HG03139 (cell line): ENCODE measurements at regions not wholly inside any gene's neighbourhood (a gene's known extent, or its start where the extent isn't known, plus 50 kb on each side); places are given as distances from the start of the nearest gene placed in this dataset.
"Not testable (repeated sequence)": the region's sequence is repeated elsewhere in the genome, so short reads cannot be mapped to it uniquely, and the experiment has no call there.

ENCODE experiments used
- ATAC-seq: cut with Tn5 transposase; IDR thresholded peaks from one replicate; pipeline ENCODE4 v1.9.1; 2021; ENCODE audit not compliant: unreplicated experiment

DNA sequence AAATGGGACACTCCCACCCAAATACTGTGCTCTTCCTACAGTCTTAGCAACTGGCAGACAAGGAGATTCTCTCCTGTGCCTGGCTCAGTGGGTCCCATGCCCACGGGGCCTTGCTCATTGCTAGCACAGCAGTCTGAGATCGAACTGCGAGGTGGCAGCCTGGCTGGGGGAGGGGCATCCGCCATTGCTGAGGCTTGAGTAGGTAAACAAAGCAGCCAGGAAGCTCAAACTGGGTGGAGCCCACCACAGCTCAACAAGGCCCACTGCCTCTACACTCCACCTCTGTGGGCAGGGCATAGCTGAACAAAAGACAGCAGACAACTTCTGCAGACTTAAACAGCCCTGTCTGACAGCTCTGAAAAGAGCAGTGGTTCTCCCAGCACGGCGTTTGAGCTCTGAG is 174.8 kb downstream of the COL12A1 start:
- ATAC-seq, result not testable (repeated sequence)

- ATAC-seq, result no peak
Observed at GRCh38 chr6:75029333-75029732, 176.5 kb downstream of the COL12A1 start.

- ATAC-seq, result no peak
Observed at GRCh38 chr6:75025371-75025770, 180.5 kb downstream of the COL12A1 start.

DNA sequence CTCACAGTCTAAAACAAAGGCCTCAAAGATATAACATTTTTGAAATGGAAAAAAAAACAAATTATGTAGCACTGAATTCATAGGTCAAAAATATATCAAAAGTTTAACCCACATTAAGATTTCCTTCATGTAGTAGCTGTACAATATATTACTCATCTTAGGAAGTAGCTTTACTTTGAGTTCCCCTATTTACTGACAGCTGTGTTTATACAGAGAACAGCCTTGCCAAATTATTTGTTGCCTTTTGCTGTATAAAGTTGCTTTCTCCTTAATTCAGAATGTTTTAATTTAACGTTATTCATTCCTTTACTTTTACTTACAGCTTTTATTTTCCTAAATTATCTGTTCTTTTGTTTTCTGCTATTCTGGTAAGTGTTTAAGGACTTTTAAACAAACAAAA is 181.0 kb downstream of the COL12A1 start:
- ATAC-seq, result no peak

DNA sequence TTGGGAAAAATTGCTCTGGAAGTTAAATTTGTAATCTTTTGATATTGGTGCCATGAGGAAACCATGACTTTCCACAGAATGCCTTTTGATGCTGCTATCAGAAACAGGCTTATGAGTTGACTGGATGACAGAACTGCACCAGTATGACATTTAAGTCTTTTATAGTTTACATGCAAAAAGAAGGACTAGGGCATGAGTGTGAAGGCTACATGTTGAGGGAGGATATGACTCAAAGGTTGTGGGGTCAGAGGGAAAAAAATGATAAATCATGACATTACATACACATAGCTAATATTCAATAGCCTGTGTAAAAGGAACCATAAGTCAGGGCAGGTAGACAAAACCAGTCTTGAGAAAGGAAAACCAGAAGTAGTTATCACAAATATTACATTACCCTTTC is 182.2 kb downstream of the COL12A1 start:
- no peak for ATAC-seq

- ATAC-seq, result no peak
Observed at GRCh38 chr6:75020971-75021370, 184.9 kb downstream of the COL12A1 start.

GRCh38 chr6:75020376-75020775 is 185.5 kb downstream of the COL12A1 start:
- no peak for ATAC-seq

GRCh38 chr6:75012018-75012417 is 193.8 kb downstream of the COL12A1 start:
- ATAC-seq, result no peak

DNA sequence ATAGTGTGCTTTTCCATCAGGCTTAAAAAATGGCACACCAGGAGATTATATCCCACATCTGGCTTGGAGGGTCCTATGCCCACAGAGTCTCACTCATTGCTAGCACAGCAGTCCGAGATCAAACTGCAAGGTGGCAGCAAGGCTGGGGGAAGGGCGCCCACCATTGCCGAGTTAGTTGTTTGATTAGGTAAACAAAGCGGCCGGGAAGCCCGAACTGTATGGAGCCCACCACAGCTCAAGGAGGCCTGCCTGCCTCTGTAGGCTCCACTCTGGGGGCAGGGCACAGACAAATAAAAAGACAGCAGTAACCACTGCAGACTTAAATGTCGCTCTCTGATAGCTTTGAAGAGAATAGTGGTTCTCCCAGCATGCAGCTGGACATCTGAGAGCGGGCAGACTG is 201.9 kb downstream of the COL12A1 start:
- ATAC-seq, result not testable (repeated sequence)

DNA sequence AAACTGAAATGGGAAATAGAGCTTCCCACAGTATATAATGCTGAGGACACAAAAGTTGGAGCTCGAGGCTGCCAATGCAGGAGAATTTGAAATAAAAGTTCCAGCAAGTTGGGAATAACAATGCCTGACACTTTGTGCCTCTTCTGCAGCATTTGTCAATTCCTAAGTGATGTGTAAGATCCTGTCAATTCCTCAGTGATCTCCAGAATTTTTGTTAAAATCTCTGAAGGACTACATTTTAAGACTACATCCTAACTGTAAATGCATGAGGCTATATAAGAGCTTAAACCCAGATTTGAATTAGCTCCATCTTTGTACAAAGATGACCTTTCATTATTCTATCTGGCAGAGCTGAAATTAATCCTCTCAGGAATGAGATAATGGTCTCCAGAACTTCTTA is 208.2 kb downstream of the COL12A1 start:
- no peak for ATAC-seq

DNA sequence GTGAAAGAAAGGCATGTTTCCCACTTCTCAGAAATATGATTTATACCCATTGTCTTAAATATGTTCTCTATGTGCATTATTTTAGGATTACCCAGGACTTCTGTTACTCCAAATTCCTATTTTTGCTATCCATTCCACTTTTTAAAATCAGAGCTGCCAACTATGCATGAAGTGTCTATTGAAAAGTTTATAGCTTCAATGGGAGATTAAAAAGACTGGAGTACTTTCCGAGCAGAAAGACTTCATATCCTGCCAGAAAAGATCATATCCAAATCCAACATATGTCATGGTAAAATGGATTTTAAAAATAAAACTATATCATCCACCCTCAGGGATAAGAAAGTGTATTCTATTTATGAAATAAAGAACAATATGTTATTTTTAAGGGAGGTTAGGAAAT is 212.7 kb downstream of the COL12A1 start:
- ATAC-seq, result no peak

- no peak for ATAC-seq
Observed at GRCh38 chr6:74991573-74992332, 214.1 kb downstream of the COL12A1 start.

DNA sequence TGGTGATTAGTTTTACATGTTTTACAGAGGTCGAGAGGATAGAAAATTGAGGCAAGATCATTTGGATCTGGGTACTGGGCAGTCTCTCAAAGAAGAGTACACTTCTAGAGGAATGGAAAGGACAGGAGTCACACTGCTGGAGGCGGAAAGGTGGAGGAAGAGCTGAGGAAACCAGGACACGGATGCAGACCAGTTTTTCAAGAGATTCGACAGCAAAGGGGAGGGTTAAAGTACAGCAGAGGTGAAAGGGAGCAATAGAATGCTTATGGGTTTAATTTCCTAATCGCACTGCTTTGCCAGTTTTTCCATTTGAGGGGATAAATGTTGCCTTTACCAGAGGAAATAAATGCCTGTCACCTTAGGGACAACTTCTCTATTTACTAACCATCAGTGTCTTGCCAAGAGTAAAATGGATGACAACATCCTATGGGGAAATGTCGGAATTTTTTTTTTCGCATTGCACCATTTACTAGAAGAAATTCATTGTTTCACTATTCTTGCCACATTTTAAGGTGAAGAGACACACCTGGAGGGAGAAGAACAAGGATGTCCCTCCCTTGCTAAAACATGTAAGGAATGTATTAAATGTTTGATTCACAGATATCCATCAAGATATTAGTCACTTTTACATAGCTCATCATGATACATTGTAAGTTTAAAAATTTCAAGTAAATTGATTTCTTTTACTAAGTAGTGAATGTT is 226.6 kb downstream of the COL12A1 start:
- ATAC-seq, result no peak

DNA sequence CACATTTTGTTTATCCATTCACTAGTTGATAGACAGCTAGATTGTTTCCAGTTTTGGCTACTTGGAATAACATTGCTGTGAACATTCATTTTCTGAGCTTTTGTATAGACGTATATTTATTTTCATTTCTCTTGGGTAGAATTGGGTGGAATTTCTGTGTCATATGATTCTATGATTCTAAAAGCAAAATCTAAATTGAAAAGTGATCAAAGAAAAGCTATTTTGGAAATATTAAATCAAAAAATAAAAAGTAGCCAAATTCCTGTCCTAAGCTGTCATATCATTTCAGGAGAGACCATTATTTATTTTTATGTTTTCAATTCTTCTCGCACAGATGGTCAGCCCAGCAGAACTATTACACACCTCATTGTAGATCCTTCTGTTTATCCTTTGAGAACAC is 229.2 kb downstream of the COL12A1 start:
- no peak for ATAC-seq

DNA sequence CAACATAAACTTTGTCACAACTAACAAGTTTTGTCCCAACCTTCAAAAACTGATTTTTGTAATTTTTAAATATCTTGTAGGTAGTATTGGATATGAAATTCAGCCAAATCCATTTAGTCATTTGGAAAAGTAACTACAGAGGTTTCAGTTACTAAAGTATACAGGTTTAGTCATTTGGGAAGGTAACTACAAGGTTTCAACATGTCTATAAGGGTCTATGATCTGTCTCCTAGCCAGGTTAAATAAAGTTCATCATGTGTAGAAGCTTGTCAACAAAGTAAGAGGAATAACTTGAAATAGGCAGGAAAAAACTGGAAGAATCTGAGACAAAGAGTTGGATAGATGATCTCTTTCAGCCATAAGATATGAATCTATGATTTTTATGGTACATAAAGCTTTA is 229.8 kb downstream of the COL12A1 start:
- ATAC-seq, result no peak

DNA sequence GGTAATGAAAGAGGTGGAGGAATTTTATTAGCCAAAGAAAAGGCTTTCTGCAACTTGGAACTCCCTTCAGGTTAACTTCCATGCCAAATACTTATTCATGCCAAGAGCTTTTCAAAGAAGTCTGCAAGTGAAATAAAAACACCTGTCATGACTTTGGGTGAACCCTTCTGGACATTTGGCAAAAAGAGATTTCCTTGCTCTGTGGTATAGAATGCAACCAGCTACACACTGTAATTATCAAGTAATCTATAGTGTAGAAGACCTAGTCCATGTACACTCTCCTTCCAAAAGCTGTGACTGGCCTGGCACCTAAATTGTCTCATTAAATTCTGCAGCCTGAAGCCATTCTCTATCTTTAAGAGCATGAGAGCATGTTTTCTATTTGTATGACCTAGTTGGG is 232.3 kb downstream of the COL12A1 start:
- no peak for ATAC-seq

DNA sequence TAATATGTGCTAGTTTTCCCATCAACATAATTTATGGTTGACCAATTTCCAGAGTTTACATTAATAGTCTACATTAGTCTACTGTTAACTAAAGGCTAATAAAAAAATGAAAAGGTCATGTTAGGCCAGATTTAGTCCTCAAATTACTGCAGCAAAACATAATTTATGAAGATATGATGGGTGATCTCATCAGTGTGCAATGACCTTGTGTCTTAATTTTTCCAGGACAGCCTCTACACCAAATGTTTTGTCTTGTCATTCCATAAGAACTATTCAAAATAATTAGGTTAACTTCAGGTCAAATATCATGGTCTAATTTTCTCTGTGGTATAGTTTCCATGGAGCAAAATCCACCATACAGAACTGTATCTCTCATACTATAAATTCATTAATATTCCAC is 234.2 kb downstream of the COL12A1 start:
- ATAC-seq, result no peak

GRCh38 chr6:74969591-74970267 is 236.1 kb downstream of the COL12A1 start:
- no peak for ATAC-seq

DNA sequence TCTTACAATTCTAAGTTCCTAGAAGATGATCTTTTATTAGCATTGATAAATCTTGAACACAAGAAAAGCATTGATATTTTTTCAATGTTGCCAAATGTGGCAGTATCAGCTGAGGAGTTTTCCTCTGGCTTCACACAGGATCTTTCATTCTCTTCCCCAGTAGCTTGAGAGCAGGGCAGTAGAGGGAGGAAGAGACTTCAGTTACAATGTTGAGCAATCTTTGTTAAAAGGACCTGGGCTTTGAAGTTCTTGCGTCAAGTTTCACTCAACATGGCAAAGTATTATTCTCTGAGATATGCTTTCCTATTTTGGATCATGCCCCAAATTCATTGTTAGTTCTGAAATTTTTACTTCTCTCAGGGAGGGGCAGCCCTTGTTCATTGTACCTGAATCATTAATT is 238.0 kb downstream of the COL12A1 start:
- ATAC-seq, result no peak

DNA sequence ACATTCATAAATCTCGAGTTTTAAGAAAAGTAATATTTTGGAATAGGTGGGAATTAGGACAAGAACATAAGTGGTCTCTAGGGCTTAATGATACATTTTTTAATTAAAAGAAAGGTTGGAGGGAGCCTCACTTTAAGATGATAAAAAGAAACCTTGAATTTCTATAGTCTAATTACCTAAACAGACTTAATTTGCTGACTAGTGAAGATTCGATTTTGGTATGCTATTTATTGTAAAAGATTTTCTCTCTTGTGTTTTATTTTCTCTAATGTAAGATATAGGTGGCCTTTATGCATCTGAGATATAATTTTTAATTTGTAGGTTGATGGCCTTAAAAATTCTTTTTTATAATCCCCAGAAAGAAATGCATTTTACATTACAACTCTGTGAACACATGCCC is 239.1 kb downstream of the COL12A1 start:
- ATAC-seq, result no peak

GRCh38 chr6:74964871-74965441 is 240.9 kb downstream of the COL12A1 start:
- ATAC-seq, result no peak
